ENCODE measurements at regions not wholly inside any gene's neighbourhood (a gene's known extent, or its start where the extent isn't known, plus 50 kb on each side); places are given as distances from the start of the nearest gene placed in this dataset.

DNA sequence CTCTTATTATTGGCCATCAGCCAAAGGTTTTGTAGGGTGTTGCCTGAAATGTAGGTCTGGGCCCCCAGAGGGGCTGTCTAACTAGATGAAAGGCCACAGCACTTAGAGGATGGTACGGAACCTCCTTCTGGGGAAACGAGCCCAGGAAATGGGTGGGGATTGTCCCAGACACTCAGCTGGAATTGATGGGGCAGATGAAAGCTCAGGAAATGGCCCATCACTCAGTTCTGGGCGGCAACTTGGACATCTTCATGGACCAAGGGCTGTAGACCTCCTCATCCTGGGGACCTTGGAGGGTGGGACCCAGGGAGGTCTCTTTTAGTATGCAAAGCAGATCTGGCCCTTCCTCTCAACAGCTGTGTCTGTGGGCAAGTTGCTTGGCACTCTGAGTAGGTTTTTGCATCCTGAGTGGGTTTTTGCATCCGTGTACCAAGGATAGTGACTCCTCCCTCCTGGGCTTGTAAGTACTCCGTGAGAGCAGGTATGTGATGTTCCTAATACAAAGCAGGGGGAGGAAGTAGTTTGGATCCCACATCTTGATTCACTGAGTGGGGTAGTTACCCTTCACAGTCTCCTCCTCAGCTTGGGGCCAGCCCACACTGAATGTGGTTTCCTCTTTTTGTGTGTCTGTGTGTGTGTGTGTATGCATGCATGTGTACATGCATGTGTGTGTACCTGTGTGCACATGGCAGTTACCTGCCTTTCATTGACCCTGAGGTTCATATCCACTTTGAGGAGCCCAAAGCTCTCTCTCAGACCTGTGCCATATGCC lies 292.0 kb downstream of the RPLP1 start:
- TF ChIP-seq POLR2A (IDR thresholded peaks at IDR 0.05; ENCODE audit: low read length) (no peak), GATA1 (IDR thresholded peaks at IDR 0.05; ENCODE audit: low read depth, low read length) (no peak)
